IMR-90 (cell line): ENCODE measurements at regions not wholly inside any gene's neighbourhood (a gene's known extent, or its start where the extent isn't known, plus 50 kb on each side); places are given as distances from the start of the nearest gene placed in this dataset.
A peak's percentile ranks its signal among the peaks of the same experiment; 100 is the strongest.

Source experiments
- ATAC-seq: fragments of 200-7000 bp; cut with Tn5 transposase; 2 replicates; pipeline ENCODE4 v1.9.1; 2020; ENCODE audit warnings: low read depth, mild to moderate bottlenecking, moderate library complexity
- BruUV-seq: library from RNA; stranded (reverse); fragments of 400-500 nt; replicated peaks from 2 replicates; lab custom pipeline; 2021; lab: Mats Ljungman, UMichigan
- CTCF ChIA-PET: fragments of 300-600 bp; formaldehyde crosslinking; extraction: SDS; loops from one replicate; lab custom pipeline; 2021; ENCODE audit warnings: antibody characterized with exemption; lab: Yijun Ruan, JAX
- POLR2A ChIA-PET: fragments of 300-600 bp; sonication (Branson Sonifier 250); formaldehyde crosslinking; loops from one replicate; lab custom pipeline; 2022; ENCODE audit warnings: antibody characterized with exemption; ENCODE audit not compliant: unreplicated experiment; lab: Charles Lee
- DNase-seq: peaks from one replicate; pipeline ENCODE4 v3.0.0; 2013
- H2AFZ ChIP-seq: replicated peaks from 2 replicates; pipeline ENCODE3; 2013; ENCODE audit warnings: low read length, mild to moderate bottlenecking; ENCODE audit not compliant: poor library complexity
- H2AK5ac ChIP-seq: 2 replicates; pipeline ENCODE4 v1.6.1; 2013; ENCODE audit warnings: low read depth, low read length, inconsistent platforms
- H2AK9ac ChIP-seq: replicated peaks from 2 replicates; pipeline ENCODE3; 2013; ENCODE audit warnings: mild to moderate bottlenecking, low read depth, low read length, moderate library complexity; ENCODE audit not compliant: poor library complexity
- H2BK120ac ChIP-seq: 2 replicates; pipeline ENCODE4 v1.6.1; 2013; ENCODE audit warnings: low read depth, low read length, inconsistent platforms
- H2BK15ac ChIP-seq: 3 replicates; pipeline ENCODE4 v1.6.1; 2013; ENCODE audit warnings: low read depth, low read length, inconsistent platforms
- H2BK20ac ChIP-seq: 2 replicates; pipeline ENCODE4 v1.6.1; 2013; ENCODE audit warnings: low read depth, mild to moderate bottlenecking, inconsistent platforms, low read length, moderate library complexity
- H2BK5ac ChIP-seq: 2 replicates; pipeline ENCODE4 v1.6.1; 2013; ENCODE audit warnings: mild to moderate bottlenecking, low read depth, low read length, inconsistent platforms; ENCODE audit not compliant: poor library complexity, severe bottlenecking
- H3K14ac ChIP-seq: replicated peaks from 2 replicates; pipeline ENCODE4 v1.6.1; 2013; ENCODE audit warnings: low read depth, low read length, inconsistent platforms
- H3K18ac ChIP-seq: 2 replicates; pipeline ENCODE4 v1.6.1; 2013; ENCODE audit warnings: low read depth, low read length, control low read depth
- H3K23ac ChIP-seq: 2 replicates; pipeline ENCODE4 v1.6.1; 2013; ENCODE audit warnings: low read depth, low read length, inconsistent platforms
- H3K27ac ChIP-seq: 2 replicates; pipeline ENCODE4 v1.5.1; 2013; ENCODE audit warnings: mild to moderate bottlenecking, control low read depth, low read length; ENCODE audit not compliant: insufficient read depth
- H3K27me3 ChIP-seq: 2 replicates; pipeline ENCODE4 v1.6.1; 2013; ENCODE audit warnings: low read length; ENCODE audit not compliant: control insufficient read depth, insufficient read depth
- H3K36me3 ChIP-seq: 2 replicates; pipeline ENCODE4 v1.6.1; 2013; ENCODE audit warnings: low read length, mixed read lengths; ENCODE audit not compliant: control insufficient read depth, insufficient read depth
- H3K4ac ChIP-seq: 2 replicates; pipeline ENCODE4 v1.6.1; 2013; ENCODE audit warnings: low read depth, low read length, inconsistent platforms
- H3K4me1 ChIP-seq: 2 replicates; pipeline ENCODE4 v1.6.1; 2013; ENCODE audit warnings: low read length, mixed read lengths; ENCODE audit not compliant: control insufficient read depth, insufficient read depth
- H3K4me2 ChIP-seq: 2 replicates; pipeline ENCODE4 v1.6.1; 2013; ENCODE audit warnings: low read depth, mild to moderate bottlenecking, control low read depth, low read length, moderate library complexity
- H3K4me3 ChIP-seq: 2 replicates; pipeline ENCODE4 v1.5.1; 2013; ENCODE audit warnings: low read depth, mild to moderate bottlenecking, control low read depth, low read length, moderate library complexity; ENCODE audit not compliant: insufficient read depth
- H3K56ac ChIP-seq: 2 replicates; pipeline ENCODE4 v1.6.1; 2013; ENCODE audit warnings: low read length, inconsistent platforms; ENCODE audit not compliant: insufficient read depth; ENCODE audit errors: extremely low read depth
- H3K79me1 ChIP-seq, 2 experiments: 2 replicates each; pipeline ENCODE4 v1.6.1; 2013; ENCODE audit warnings: low read length in 2 of 2, inconsistent platforms in 1 of 2, low read depth in 1 of 2
- H3K9ac ChIP-seq: 2 replicates; pipeline ENCODE4 v1.6.1; 2013; ENCODE audit warnings: low read depth, low read length, control low read depth
- H3K9me1 ChIP-seq: 2 replicates; pipeline ENCODE4 v1.6.1; 2013; ENCODE audit warnings: low read length, inconsistent platforms; ENCODE audit not compliant: insufficient read depth
- H3K9me3 ChIP-seq: 2 replicates; pipeline ENCODE4 v1.6.1; 2013; ENCODE audit warnings: low read length; ENCODE audit not compliant: control insufficient read depth, insufficient read depth
- H4K20me1 ChIP-seq: 2 replicates; pipeline ENCODE4 v1.6.1; 2013; ENCODE audit warnings: low read length, inconsistent platforms; ENCODE audit not compliant: insufficient read depth
- H4K5ac ChIP-seq: 2 replicates; pipeline ENCODE4 v1.6.1; 2013; ENCODE audit warnings: mild to moderate bottlenecking, low read depth, low read length, control low read depth
- H4K8ac ChIP-seq, 2 experiments: 2 replicates each; pipeline ENCODE4 v1.6.1; 2013; ENCODE audit warnings: low read depth in 2 of 2, low read length in 2 of 2, control low read depth in 1 of 2, inconsistent platforms in 1 of 2
- H4K91ac ChIP-seq: 2 replicates; pipeline ENCODE4 v1.6.1; 2013; ENCODE audit warnings: low read depth, low read length, inconsistent platforms; ENCODE audit not compliant: insufficient read depth
- BHLHE40 ChIP-seq: fragments of 150-350 bp; IDR thresholded peaks from 2 replicates; pipeline ENCODE4 v1.6.1; 2016; ENCODE audit warnings: mild to moderate bottlenecking, low read depth, low read length
- CEBPB ChIP-seq: IDR thresholded peaks from 2 replicates; pipeline ENCODE4 v1.6.1; 2012; ENCODE audit warnings: low read depth, low read length, improper control_type of control experiment
- CHD1 ChIP-seq: IDR thresholded peaks from 2 replicates; pipeline ENCODE4 v1.6.1; 2012; ENCODE audit warnings: low read depth, low read length, improper control_type of control experiment
- CTCF ChIP-seq: conservative IDR thresholded peaks from 2 replicates; pipeline ENCODE4 v1.5.1; 2012; ENCODE audit warnings: mild to moderate bottlenecking, low read depth, low read length, improper control_type of control experiment
- ELK1 ChIP-seq: fragments of 150-350 bp; IDR thresholded peaks from 2 replicates; pipeline ENCODE4 v1.6.1; 2016; ENCODE audit warnings: low read depth, mild to moderate bottlenecking, low read length, moderate library complexity, borderline replicate concordance
- FOS ChIP-seq: fragments of 150-350 bp; IDR thresholded peaks from 2 replicates; pipeline ENCODE4 v1.6.1; 2016; ENCODE audit warnings: low read depth, low read length
- MAFK ChIP-seq: IDR thresholded peaks from 2 replicates; pipeline ENCODE4 v1.6.1; 2012; ENCODE audit warnings: low read depth, low read length, improper control_type of control experiment
- MAZ ChIP-seq: IDR thresholded peaks from 2 replicates; pipeline ENCODE4 v1.6.1; 2012; ENCODE audit warnings: low read depth, mild to moderate bottlenecking, low read length, improper control_type of control experiment, moderate library complexity, borderline replicate concordance
- MXI1 ChIP-seq: IDR thresholded peaks from 2 replicates; pipeline ENCODE4 v1.6.1; 2012; ENCODE audit warnings: low read depth, mild to moderate bottlenecking, low read length, moderate library complexity, borderline replicate concordance
- NFE2L2 ChIP-seq: fragments of 150-350 bp; IDR thresholded peaks from 2 replicates; pipeline ENCODE4 v1.6.1; 2016; ENCODE audit warnings: low read depth, mild to moderate bottlenecking, low read length
- POLR2A ChIP-seq: IDR thresholded peaks from 2 replicates; pipeline ENCODE4 v1.6.1; 2012; ENCODE audit warnings: mild to moderate bottlenecking, low read depth, low read length
- RAD21 ChIP-seq: IDR thresholded peaks from 2 replicates; pipeline ENCODE4 v1.6.1; 2012; ENCODE audit warnings: low read length, improper control_type of control experiment
- RCOR1 ChIP-seq: IDR thresholded peaks from 2 replicates; pipeline ENCODE4 v1.6.1; 2012; ENCODE audit warnings: mild to moderate bottlenecking, low read length, improper control_type of control experiment; ENCODE audit not compliant: insufficient replicate concordance
- RFX5 ChIP-seq: IDR thresholded peaks from 2 replicates; pipeline ENCODE4 v1.8.0; 2012; ENCODE audit warnings: low read depth, mild to moderate bottlenecking, low read length, moderate library complexity
- SMC3 ChIP-seq: fragments of 150-350 bp; IDR thresholded peaks from 2 replicates; pipeline ENCODE4 v1.6.1; 2016; ENCODE audit warnings: low read depth, mild to moderate bottlenecking, antibody characterized with exemption, low read length, moderate library complexity
- USF2 ChIP-seq: fragments of 150-350 bp; IDR thresholded peaks from 2 replicates; pipeline ENCODE4 v1.6.1; 2017; ENCODE audit warnings: mild to moderate bottlenecking, antibody characterized with exemption, low read length, low read depth
- WGBS, 2 experiments: methylation state at CpG; one replicate each; pipeline versions ENCODE4 v1.1.5 to v1.1.7; 2013; ENCODE audit warnings: missing lambda C conversion rate in 2 of 2; ENCODE audit not compliant: insufficient read length in 1 of 2; ENCODE audit errors: extremely low coverage in 2 of 2; 5-methylcytosine and 5-hydroxymethylcytosine counted together
- dilution Hi-C: fragments of 300-500 bp; cut with HindIII; formaldehyde crosslinking; loops from one replicate; pipeline ENCODE4 v1.14.3; 2018; ENCODE audit warnings: low sequenced_read_pairs; ENCODE audit not compliant: unreplicated experiment
- in situ Hi-C: fragments of 300-500 bp; cut with MboI; formaldehyde crosslinking; loops from 3 replicates; pipeline ENCODE4 v1.14.3; 2019; ENCODE audit warnings: low sequenced_read_pairs, inconsistent platforms, mixed read lengths
- intact Hi-C: fragments of 100-400 bp; cut with micrococcal nuclease; formaldehyde crosslinking; loops from 2 replicates; pipeline ENCODE4 v1.10.0; 2022

GRCh38 chr17:63289931-63290330 is 156.2 kb downstream of the CYB561 start:
- in situ Hi-C loops: no loop called here
- Histone ChIP-seq H3K27ac (no peak overlapping the region), H4K91ac (no peak overlapping the region), H2BK5ac (no peak overlapping the region), H2BK20ac (no peak overlapping the region), H4K8ac (peak overlapping the region in 1 of 2 experiments; percentile 3; a peak in 1 of 4 replicates), H4K20me1 (no peaks in the 10 kb centered on the region), H3K9me3 (peaks cover 6% of the 10 kb centered on the region; the same call in 1 of the 2 replicates), H3K4me2 (no peak overlapping the region), H3K4me1 (peaks cover 9% of the 10 kb centered on the region), H2BK120ac (no peak overlapping the region; the same call in 1 of the 2 replicates), H2AFZ (no peak overlapping the region), H3K79me1 (peaks cover 29 to 44% of the 10 kb centered on the region in 2 experiments), H3K14ac (peak overlapping the region; percentile 0), H2AK5ac (peak overlapping the region; percentile 77; the same call in 1 of the 2 replicates), H3K56ac (no peak overlapping the region), H3K9ac (no peak overlapping the region), H2AK9ac (no peak overlapping the region), H3K9me1 (peaks cover 6% of the 10 kb centered on the region; the same call in 1 of the 2 replicates), H3K4ac (0 out of 2 replicates have a peak overlapping the region, but pooled peaks have one; percentile 15), H2BK15ac (no peak overlapping the region), H3K23ac (no peak overlapping the region), H3K4me3 (no peak overlapping the region), H3K36me3 (peaks cover 6% of the 10 kb centered on the region), H3K18ac (no peak overlapping the region), H3K27me3 (no peaks in the 10 kb centered on the region), H4K5ac (no peak overlapping the region)
- WGBS, 2 experiments: no CpG with 5 or more reads among the region's 1 CpG
- dilution Hi-C loops: no loop called here
- no TSS peak for BruUV-seq
- CTCF ChIA-PET: no interaction called here
- TF ChIP-seq MXI1: no peak
- no peak for TF ChIP-seq USF2
- no peak for TF ChIP-seq CHD1
- no peak for TF ChIP-seq POLR2A
- TF ChIP-seq CTCF: no peak
- TF ChIP-seq RAD21: no peak
- no peak for TF ChIP-seq MAZ
- no peak for TF ChIP-seq CEBPB
- no peak for TF ChIP-seq SMC3
- no peak for TF ChIP-seq NFE2L2
- TF ChIP-seq FOS: no peak
- TF ChIP-seq BHLHE40: no peak
- TF ChIP-seq RFX5: no peak
- no peak for TF ChIP-seq MAFK
- TF ChIP-seq ELK1: no peak
- no peak for TF ChIP-seq RCOR1
- DNase-seq (no peak), ATAC-seq (no peak)
- POLR2A ChIA-PET: no interaction called here
- intact Hi-C loops: loop anchor here (5.0 kb wide), 1 partner anchor 42 kb away; no protein-coding TSS in a partner anchor
